GM12878 (cell line): ENCODE measurements at regions not wholly inside any gene's neighbourhood (a gene's known extent, or its start where the extent isn't known, plus 50 kb on each side); places are given as distances from the start of the nearest gene placed in this dataset.

Source experiments
- EP300 ChIP-seq, 2 experiments: fragments of 150-350 bp in 1 of 2; IDR thresholded peaks; 2 replicates each; pipeline ENCODE4 v1.6.1; 2011 to 2012; ENCODE audit warnings: low read depth in 2 of 2, low read length in 2 of 2, borderline replicate concordance in 1 of 2, improper control_type of control experiment in 1 of 2, inconsistent platforms in 1 of 2; ENCODE audit not compliant: control insufficient read depth in 1 of 2
- NFYB ChIP-seq: IDR thresholded peaks from 2 replicates; pipeline ENCODE4 v1.6.1; 2011; ENCODE audit warnings: low read depth, mild to moderate bottlenecking, low read length, improper control_type of control experiment, moderate library complexity; ENCODE audit not compliant: insufficient read depth
- YBX1 ChIP-seq: fragments of 450-650 bp; IDR thresholded peaks from 2 replicates; pipeline ENCODE4 v1.6.1; 2016; ENCODE audit warnings: antibody characterized with exemption
- TF ChIP-seq, protein P1 (sequence below): IDR thresholded peaks from 2 replicates; pipeline ENCODE4 v1.6.1; 2011; ENCODE audit warnings: low read depth, mild to moderate bottlenecking, low read length, moderate library complexity, borderline replicate concordance; ENCODE audit errors: extremely low read depth

GRCh38 chr4:3661989-3662388 lies 104.2 kb upstream of the ADRA2C start:
- TF ChIP-seq NFYB (no peak), EP300 (IDR thresholded peaks at IDR 0.05; ENCODE audit: borderline replicate concordance in 1 of 2, control insufficient read depth in 1 of 2, low read depth in 2 of 2, low read length in 2 of 2) (no peak), YBX1 (no peak)
- TF ChIP-seq, protein P1, sequence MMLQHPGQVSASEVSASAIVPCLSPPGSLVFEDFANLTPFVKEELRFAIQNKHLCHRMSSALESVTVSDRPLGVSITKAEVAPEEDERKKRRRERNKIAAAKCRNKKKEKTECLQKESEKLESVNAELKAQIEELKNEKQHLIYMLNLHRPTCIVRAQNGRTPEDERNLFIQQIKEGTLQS = no peak
